H1 (cell line): ENCODE measurements at regions not wholly inside any gene's neighbourhood (a gene's known extent, or its start where the extent isn't known, plus 50 kb on each side); places are given as distances from the start of the nearest gene placed in this dataset.

ENCODE experiments used
- CTCF ChIA-PET: fragments of 300-600 bp; sonication (Branson Sonifier 250); formaldehyde crosslinking; loops from one replicate; lab custom pipeline; 2021; ENCODE audit not compliant: partially characterized antibody; lab: Charles Lee
- POLR2A ChIA-PET: fragments of 300-600 bp; sonication (Branson Sonifier 250); formaldehyde crosslinking; loops from one replicate; lab custom pipeline; 2021; ENCODE audit warnings: inconsistent platforms; ENCODE audit not compliant: partially characterized antibody; lab: Charles Lee
- DNase-seq, 2 experiments: peaks; one replicate each; pipeline versions ENCODE4 v3.0.0 to v3.0.0-alpha.2; 2010 to 2022; ENCODE audit warnings: low spot score in 2 of 2, low read depth in 1 of 2, mixed read lengths in 1 of 2
- FAIRE-seq: peaks from 2 replicates; lab custom pipeline; 2011; peaks lifted over from hg19 to GRCh38; lab: Jason Lieb, UNC
- H2AFZ ChIP-seq: 2 replicates; pipeline ENCODE4 v1.8.1; 2012; ENCODE audit warnings: low read length, inconsistent platforms
- H2AK5ac ChIP-seq: 2 replicates; pipeline ENCODE4 v1.6.1; 2013; ENCODE audit warnings: low read depth, low read length
- H2BK120ac ChIP-seq: replicated peaks from 2 replicates; pipeline ENCODE3; 2013; ENCODE audit warnings: low read depth, low read length, inconsistent platforms
- H2BK12ac ChIP-seq: 2 replicates; pipeline ENCODE4 v1.6.1; 2013; ENCODE audit warnings: low read depth, low read length
- H2BK15ac ChIP-seq: 2 replicates; pipeline ENCODE4 v1.6.1; 2013; ENCODE audit warnings: low read length
- H2BK20ac ChIP-seq: 2 replicates; pipeline ENCODE4 v1.6.1; 2013; ENCODE audit warnings: low read length
- H2BK5ac ChIP-seq: 2 replicates; pipeline ENCODE4 v1.6.1; 2013; ENCODE audit warnings: low read depth, low read length
- H3K14ac ChIP-seq: 2 replicates; pipeline ENCODE4 v1.6.1; 2013; ENCODE audit warnings: inconsistent platforms; ENCODE audit not compliant: insufficient read length
- H3K18ac ChIP-seq: 2 replicates; pipeline ENCODE4 v1.6.1; 2013; ENCODE audit warnings: low read length; ENCODE audit errors: extremely low read depth
- H3K23ac ChIP-seq: 2 replicates; pipeline ENCODE4 v1.6.1; 2013; ENCODE audit warnings: inconsistent platforms; ENCODE audit not compliant: insufficient read length
- H3K23me2 ChIP-seq: 2 replicates; pipeline ENCODE4 v1.6.1; 2013; ENCODE audit warnings: low read depth, low read length
- H3K27ac ChIP-seq: 2 replicates; pipeline ENCODE4 v1.6.1; 2011; ENCODE audit warnings: low read depth, low read length, inconsistent platforms
- H3K27me3 ChIP-seq, 4 experiments: replicated peaks in 1 of 4; 1 replicate in 1 of 4; 2 replicates in 3 of 4; pipeline versions ENCODE4 v1.6.1 to v1.8.1; 2011 to 2013; ENCODE audit warnings: low read length in 3 of 4, mild to moderate bottlenecking in 3 of 4, inconsistent platforms in 2 of 4, mixed read lengths in 2 of 4, moderate library complexity in 1 of 4; ENCODE audit not compliant: control insufficient read depth in 3 of 4, insufficient read depth in 3 of 4; ENCODE audit errors: extremely low read depth in 1 of 4
- H3K36me3 ChIP-seq, 4 experiments: 2 replicates each; pipeline versions ENCODE4 v1.6.1 to v1.8.1; 2011 to 2013; ENCODE audit warnings: mild to moderate bottlenecking in 4 of 4, low read length in 3 of 4, moderate library complexity in 2 of 4, control low read depth in 1 of 4, inconsistent platforms in 1 of 4; ENCODE audit not compliant: insufficient read depth in 4 of 4, control insufficient read depth in 2 of 4
- H3K4ac ChIP-seq: replicated peaks from 2 replicates; pipeline ENCODE3; 2013; ENCODE audit warnings: low read length, low read depth, mixed read lengths, inconsistent platforms; ENCODE audit not compliant: insufficient read length
- H3K4me1 ChIP-seq, 4 experiments: replicated peaks in 1 of 4; 1 replicate in 1 of 4; 2 replicates in 3 of 4; pipeline versions ENCODE4 v1.6.1 to v1.8.1; 2011 to 2013; ENCODE audit warnings: low read length in 3 of 4, inconsistent platforms in 2 of 4, mixed read lengths in 1 of 4; ENCODE audit not compliant: insufficient read depth in 4 of 4, control insufficient read depth in 3 of 4
- H3K4me2 ChIP-seq, 2 experiments: 2 replicates each; pipeline versions ENCODE4 v1.6.1 to v1.8.1; 2011 to 2013; ENCODE audit warnings: low read depth in 2 of 2, low read length in 2 of 2, control low read depth in 1 of 2, inconsistent platforms in 1 of 2, mild to moderate bottlenecking in 1 of 2; ENCODE audit not compliant: insufficient read depth in 1 of 2
- H3K4me3 ChIP-seq, 4 experiments: fragments of 200-600, 300-600 bp in 1 of 4; sonication (generic), shearing (Covaris generic), sonication (Bioruptor Twin) in 1 of 4; 2 replicates each; pipeline versions ENCODE4 v1.5.1 to v1.8.1; 2011 to 2016; ENCODE audit warnings: low read length in 4 of 4, low read depth in 3 of 4, control low read depth in 2 of 4, inconsistent platforms in 2 of 4, mild to moderate bottlenecking in 2 of 4, mixed read lengths in 1 of 4, moderate library complexity in 1 of 4; ENCODE audit not compliant: insufficient read depth in 2 of 4; ENCODE audit errors: extremely low read depth in 1 of 4
- H3K56ac ChIP-seq: replicated peaks from 2 replicates; pipeline ENCODE3; 2013; ENCODE audit warnings: low read depth, mild to moderate bottlenecking, mixed read lengths, low read length, inconsistent platforms; ENCODE audit not compliant: insufficient read length
- H3K79me1 ChIP-seq: 2 replicates; pipeline ENCODE4 v1.6.1; 2013; ENCODE audit warnings: low read depth, low read length, control low read depth
- H3K79me2 ChIP-seq, 2 experiments: 2 replicates each; pipeline versions ENCODE4 v1.6.1 to v1.8.1; 2012 to 2013; ENCODE audit warnings: low read length in 2 of 2, mild to moderate bottlenecking in 2 of 2, inconsistent platforms in 1 of 2; ENCODE audit not compliant: insufficient read depth in 2 of 2, control insufficient read depth in 1 of 2
- H3K9ac ChIP-seq, 4 experiments: replicated peaks in 1 of 4; 1 replicate in 1 of 4; 2 replicates in 3 of 4; pipeline versions ENCODE4 v1.6.1 to v1.8.1; 2011 to 2013; ENCODE audit warnings: low read depth in 3 of 4, low read length in 3 of 4, control low read depth in 2 of 4, mild to moderate bottlenecking in 2 of 4, moderate library complexity in 2 of 4, inconsistent platforms in 1 of 4; ENCODE audit errors: extremely low read depth in 1 of 4
- H3K9me3 ChIP-seq, 2 experiments: 2 replicates each; pipeline versions ENCODE4 v1.6.1 to v1.8.1; 2012 to 2013; ENCODE audit warnings: mild to moderate bottlenecking in 2 of 2, moderate library complexity in 2 of 2, control low read depth in 1 of 2, inconsistent platforms in 1 of 2, low read depth in 1 of 2, low read length in 1 of 2, mixed read lengths in 1 of 2; ENCODE audit not compliant: insufficient read depth in 2 of 2
- H4K20me1 ChIP-seq, 2 experiments: replicated peaks in 1 of 2; 2 replicates each; pipeline versions ENCODE3 to v1.8.1; 2011 to 2013; ENCODE audit warnings: inconsistent platforms in 2 of 2, low read length in 2 of 2, mild to moderate bottlenecking in 1 of 2; ENCODE audit not compliant: insufficient read depth in 2 of 2, control insufficient read depth in 1 of 2
- H4K5ac ChIP-seq: 2 replicates; pipeline ENCODE4 v1.6.1; 2013; ENCODE audit warnings: low read length, low read depth, mixed read lengths, inconsistent platforms; ENCODE audit not compliant: insufficient read length
- H4K8ac ChIP-seq: 2 replicates; pipeline ENCODE4 v1.8.0; 2013; ENCODE audit warnings: mild to moderate bottlenecking, moderate library complexity, low read length, inconsistent platforms; ENCODE audit not compliant: insufficient read depth; ENCODE audit errors: extremely low read depth
- H4K91ac ChIP-seq: replicated peaks from 2 replicates; pipeline ENCODE3; 2013; ENCODE audit warnings: low read length, mixed read lengths, inconsistent platforms; ENCODE audit not compliant: insufficient read length
- CTCF ChIP-seq, 3 experiments: IDR thresholded peaks; 1 replicate in 2 of 3; 2 replicates in 1 of 3; pipeline versions ENCODE4 v1.5.1 to v1.6.1; 2011; ENCODE audit warnings: low read length in 3 of 3, mild to moderate bottlenecking in 3 of 3, inconsistent platforms in 2 of 3, low read depth in 1 of 3, moderate library complexity in 1 of 3; ENCODE audit not compliant: insufficient read depth in 1 of 3; ENCODE audit errors: control extremely low read depth in 1 of 3
- JUN ChIP-seq: IDR thresholded peaks from 2 replicates; pipeline ENCODE4 v1.6.1; 2011; ENCODE audit warnings: low read depth, mild to moderate bottlenecking, improper control_type of control experiment, low read length
- NRF1 ChIP-seq: IDR thresholded peaks from 2 replicates; pipeline ENCODE4 v1.6.1; 2011; ENCODE audit warnings: mild to moderate bottlenecking, low read depth, low read length, improper control_type of control experiment
- RAD21 ChIP-seq, 2 experiments: IDR thresholded peaks in 1 of 2; conservative IDR thresholded peaks in 1 of 2; 2 replicates each; pipeline ENCODE4 v1.6.1; 2011; ENCODE audit warnings: low read depth in 2 of 2, low read length in 2 of 2, improper control_type of control experiment in 1 of 2, inconsistent platforms in 1 of 2, mild to moderate bottlenecking in 1 of 2, moderate library complexity in 1 of 2
- WGBS, 2 experiments: shearing (Covaris generic) in 1 of 2; methylation state at CpG; one replicate each; pipeline versions ENCODE4 v1.1.6 to v1.1.7; 2013 to 2015; ENCODE audit warnings: low lambda C conversion rate in 2 of 2, mixed read lengths in 2 of 2, inconsistent platforms in 1 of 2, low coverage in 1 of 2, missing lambda C conversion rate in 1 of 2; ENCODE audit not compliant: insufficient replicate concordance in 2 of 2, insufficient coverage in 1 of 2, insufficient read length in 1 of 2; ENCODE audit errors: extremely low coverage in 1 of 2, missing lambda C conversion rate in 1 of 2; 5-methylcytosine and 5-hydroxymethylcytosine counted together

DNA sequence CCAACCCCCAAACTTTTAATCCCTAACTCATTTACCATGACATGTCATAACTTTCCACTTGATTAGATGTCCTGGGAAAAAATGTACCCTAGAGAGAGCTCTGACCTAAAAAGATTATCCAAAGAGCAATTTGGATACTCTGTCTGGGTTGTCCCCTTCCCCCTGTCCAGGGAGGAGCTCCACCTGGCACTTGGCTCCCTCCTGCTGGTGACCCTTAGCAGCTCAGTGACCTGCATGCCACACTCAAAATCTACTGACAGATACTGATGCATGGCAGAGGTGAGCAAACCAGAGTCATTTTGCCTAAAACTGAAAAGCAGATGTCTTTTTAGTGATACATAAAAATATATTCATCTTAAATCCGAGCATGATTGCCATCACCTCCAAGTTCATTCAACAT lies 442.3 kb upstream of the CHRM3 start:
- Histone ChIP-seq H3K27me3 (no peaks in the 10 kb centered on the region), H3K23ac (no peak overlapping the region), H4K91ac (no peak overlapping the region), H2BK20ac (no peak overlapping the region), H3K36me3 (peaks cover 0 to 3% (median 0%) of the 10 kb centered on the region in 4 experiments; a peak in 1 of 8 replicates), H3K9ac (no peak overlapping the region), H3K9me3 (no peaks in the 10 kb centered on the region), H3K4me2 (no peak overlapping the region), H3K4me1 (no peaks in the 10 kb centered on the region), H3K23me2 (no peaks in the 10 kb centered on the region), H2BK12ac (no peak overlapping the region), H3K4me3 (no peak overlapping the region), H2BK120ac (no peak overlapping the region), H2AK5ac (no peak overlapping the region), H4K20me1 (peaks cover 0 to 1% of the 10 kb centered on the region in 2 experiments), H3K27ac (no peak overlapping the region), H2BK15ac (no peak overlapping the region), H4K5ac (no peak overlapping the region), H3K14ac (no peak overlapping the region), H4K8ac (no peak overlapping the region), H3K79me1 (no peaks in the 10 kb centered on the region), H3K79me2 (no peaks in the 10 kb centered on the region), H2AFZ (no peak overlapping the region), H3K4ac (no peak overlapping the region), H3K56ac (no peak overlapping the region), H3K18ac (no peak overlapping the region), H2BK5ac (no peak overlapping the region)
- DNase-seq (no peak), FAIRE-seq (no peak)
- ChIA-PET CTCF (interaction anchor here (0.6 to 1.8 kb wide), 5 partner anchors 24 to 1080 kb away, joined by 3 to 5 read pairs (median 3); no protein-coding TSS in a partner anchor), POLR2A (no interaction called here)
- WGBS, 2 experiments: 100% methylated on average over 1 of the region's 1 CpG; no CpG with 5 or more reads in 1 of the 2 experiments
- TF ChIP-seq JUN: no peak
- TF ChIP-seq CTCF (IDR thresholded peaks at IDR 0.05; ENCODE audit: control extremely low read depth in 1 of 3, insufficient read depth in 1 of 3, low read depth in 1 of 3, low read length in 3 of 3): peak; percentile 17 to 38 (median 22); a peak in 3 of 4 replicates
- TF ChIP-seq RAD21 (IDR thresholded peaks at IDR 0.05 in 1 of 2, conservative IDR thresholded peaks at IDR 0.05 in 1 of 2; ENCODE audit: low read depth in 2 of 2, low read length in 2 of 2): peak; percentile 44 to 58; a peak in 3 of 4 replicates
- TF ChIP-seq NRF1: no peak
